Liver (tissue), 8 donors: ENCODE measurements at regions not wholly inside any gene's neighbourhood (a gene's known extent, or its start where the extent isn't known, plus 50 kb on each side); places are given as distances from the start of the nearest gene placed in this dataset.

ENCODE experiments used
- DNase-seq: peaks from one replicate; pipeline ENCODE4 v3.0.0-alpha.2; 2017; ENCODE audit warnings: low spot score
- H3K27ac ChIP-seq, 2 donors: one replicate each; pipeline ENCODE4 v1.7.0; 2013; ENCODE audit warnings: inconsistent platforms in 2 of 2, low read length in 2 of 2, control low read depth in 1 of 2, low read depth in 1 of 2, mild to moderate bottlenecking in 1 of 2
- H3K27me3 ChIP-seq, 4 donors: one replicate each; pipeline versions ENCODE4 v1.6.1 to v1.7.0; 2013; ENCODE audit warnings: low read length in 3 of 4, inconsistent platforms in 1 of 4, mild to moderate bottlenecking in 1 of 4, moderate library complexity in 1 of 4; ENCODE audit not compliant: control insufficient read depth in 4 of 4, insufficient read depth in 4 of 4
- H3K36me3 ChIP-seq, 4 donors: one replicate each; pipeline versions ENCODE4 v1.6.1 to v1.7.0; 2013; ENCODE audit warnings: low read length in 3 of 4, mild to moderate bottlenecking in 3 of 4, low read depth in 1 of 4, moderate library complexity in 1 of 4; ENCODE audit not compliant: control insufficient read depth in 4 of 4, insufficient read depth in 3 of 4
- H3K4me1 ChIP-seq, 4 donors: one replicate each; pipeline versions ENCODE4 v1.6.1 to v1.7.0; 2013; ENCODE audit warnings: low read length in 3 of 4, mild to moderate bottlenecking in 3 of 4, moderate library complexity in 1 of 4; ENCODE audit not compliant: control insufficient read depth in 4 of 4, insufficient read depth in 4 of 4
- H3K4me3 ChIP-seq, 3 donors: one replicate each; pipeline versions ENCODE4 v1.6.1 to v1.7.0; 2013; ENCODE audit warnings: low read length in 3 of 3, control low read depth in 1 of 3, low read depth in 1 of 3, mild to moderate bottlenecking in 1 of 3
- H3K9ac ChIP-seq, 2 donors: one replicate each; pipeline ENCODE4 v1.7.0; 2013; ENCODE audit warnings: low read length in 2 of 2, mild to moderate bottlenecking in 2 of 2, moderate library complexity in 2 of 2, control low read depth in 1 of 2, low read depth in 1 of 2
- H3K9me3 ChIP-seq, 4 donors: one replicate each; pipeline versions ENCODE4 v1.6.1 to v1.7.0; 2013; ENCODE audit warnings: low read length in 3 of 4; ENCODE audit not compliant: control insufficient read depth in 4 of 4
- ATF3 ChIP-seq: IDR thresholded peaks from 2 replicates; pipeline ENCODE4 v1.6.1; 2016; ENCODE audit warnings: antibody characterized with exemption
- CTCF ChIP-seq: fragments of 150-350 bp; IDR thresholded peaks from 2 replicates; pipeline ENCODE4 v1.5.1; 2017; ENCODE audit warnings: improper control_type of control experiment, low read depth, low read length; ENCODE audit not compliant: missing input control
- EGR1 ChIP-seq, 2 donors: IDR thresholded peaks; 2 replicates each; pipeline ENCODE4 v1.6.1; 2016 to 2018; ENCODE audit warnings: antibody characterized with exemption in 2 of 2, low read depth in 2 of 2
- FOXA1 ChIP-seq: IDR thresholded peaks from 2 replicates; pipeline ENCODE4 v1.6.1; 2016; ENCODE audit warnings: antibody characterized with exemption
- GABPA ChIP-seq, 2 donors: IDR thresholded peaks in 1 of 2; conservative IDR thresholded peaks in 1 of 2; 2 replicates each; pipeline ENCODE4 v1.6.1; 2016; ENCODE audit warnings: antibody characterized with exemption in 2 of 2, mild to moderate bottlenecking in 1 of 2, moderate library complexity in 1 of 2
- HNF4A ChIP-seq, 2 donors: conservative IDR thresholded peaks; 2 replicates each; pipeline ENCODE4 v1.6.1; 2016; ENCODE audit warnings: antibody characterized with exemption in 2 of 2, mild to moderate bottlenecking in 2 of 2
- HNF4G ChIP-seq: IDR thresholded peaks from 2 replicates; pipeline ENCODE4 v1.6.1; 2016; ENCODE audit warnings: antibody characterized with exemption
- JUND ChIP-seq, 2 donors: IDR thresholded peaks; 2 replicates each; pipeline ENCODE4 v1.6.1; 2016; ENCODE audit warnings: antibody characterized with exemption in 2 of 2
- MAX ChIP-seq: IDR thresholded peaks from 2 replicates; pipeline ENCODE4 v1.6.1; 2016; ENCODE audit warnings: antibody characterized with exemption
- NR2F2 ChIP-seq: IDR thresholded peaks from 2 replicates; pipeline ENCODE4 v1.6.1; 2016; ENCODE audit warnings: antibody characterized with exemption
- RAD21 ChIP-seq, 2 donors: IDR thresholded peaks; 2 replicates each; pipeline ENCODE4 v1.6.1; 2016; ENCODE audit warnings: antibody characterized with exemption in 2 of 2, mild to moderate bottlenecking in 2 of 2
- RXRA ChIP-seq, 2 donors: IDR thresholded peaks; 2 replicates each; pipeline ENCODE4 v1.6.1; 2017 to 2018; ENCODE audit warnings: antibody characterized with exemption in 2 of 2, mild to moderate bottlenecking in 1 of 2
- SP1 ChIP-seq: IDR thresholded peaks from 2 replicates; pipeline ENCODE4 v1.6.1; 2018; ENCODE audit warnings: antibody characterized with exemption, mild to moderate bottlenecking
- TAF1 ChIP-seq: conservative IDR thresholded peaks from 2 replicates; pipeline ENCODE4 v1.6.1; 2016; ENCODE audit warnings: antibody characterized with exemption, mild to moderate bottlenecking
- YY1 ChIP-seq: IDR thresholded peaks from 2 replicates; pipeline ENCODE4 v1.6.1; 2016; ENCODE audit warnings: antibody characterized with exemption, mild to moderate bottlenecking
- ZBTB33 ChIP-seq: IDR thresholded peaks from 2 replicates; pipeline ENCODE4 v1.6.1; 2016; ENCODE audit warnings: antibody characterized with exemption
- WGBS: extraction: QIAGEN DNeasy Blood & Tissue Kit; methylation state at CpG from one replicate; pipeline ENCODE4 v1.1.7; 2013; 5-methylcytosine and 5-hydroxymethylcytosine counted together
- donor health status: healthy.
- donor health status: healthy.
- donor health status: healthy.
- donor health status: healthy.
- donor health status: healthy.

- Histone ChIP-seq H3K4me1 (no peaks in the 10 kb centered on the region), H3K4me3 (no peak overlapping the region), H3K27ac (no peak overlapping the region), H3K9ac (no peak overlapping the region), H3K36me3 (no peaks in the 10 kb centered on the region), H3K27me3 (no peaks in the 10 kb centered on the region), H3K9me3 (peaks cover 0 to 2% (median 0%) of the 10 kb centered on the region in 4 donors)
- 73% methylated on average over 1 of the region's 1 CpG for WGBS
- TF ChIP-seq ZBTB33, result no peak
- no peak for TF ChIP-seq JUND (IDR thresholded peaks at IDR 0.05)
- TF ChIP-seq RXRA (IDR thresholded peaks at IDR 0.05), result no peak
- TF ChIP-seq TAF1, result no peak
- no peak for TF ChIP-seq CTCF
- no peak for TF ChIP-seq FOXA1
- DNase-seq, result no peak
Measured at GRCh38 chr4:178598672-178599071, 1156.4 kb upstream of the AGA start.

GRCh38 chr4:178599521-178599920 is 1157.3 kb upstream of the AGA start:
- no peaks in the 10 kb centered on the region for H3K36me3 ChIP-seq
- DNase-seq, result no peak
- TF ChIP-seq HNF4G (no peak), RAD21 (IDR thresholded peaks at IDR 0.05) (peak in 1 of 2 donors; percentile 25)

GRCh38 chr4:178602833-178603232 is 1160.6 kb upstream of the AGA start:
- H3K27me3 ChIP-seq, result no peaks in the 10 kb centered on the region
- H3K4me3 ChIP-seq, result no peak overlapping the region
- H3K36me3 ChIP-seq, result no peaks in the 10 kb centered on the region
- 70% methylated on average over 2 of the region's 2 CpGs for WGBS
- H3K27ac ChIP-seq, result no peak overlapping the region
- no peaks in the 10 kb centered on the region for H3K4me1 ChIP-seq
- H3K9ac ChIP-seq, result no peak overlapping the region
- TF ChIP-seq GABPA (IDR thresholded peaks at IDR 0.05 in 1 of 2, conservative IDR thresholded peaks at IDR 0.05 in 1 of 2) (no peak), HNF4A (conservative IDR thresholded peaks at IDR 0.05) (no peak), YY1 (no peak), ATF3 (no peak), JUND (IDR thresholded peaks at IDR 0.05) (no peak), NR2F2 (no peak), EGR1 (IDR thresholded peaks at IDR 0.05; ENCODE audit: low read depth in 2 of 2) (no peak), ZBTB33 (no peak), SP1 (no peak), MAX (no peak), RAD21 (IDR thresholded peaks at IDR 0.05) (no peak), RXRA (IDR thresholded peaks at IDR 0.05) (no peak), HNF4G (no peak)
- peaks cover 0 to 2% (median 0%) of the 10 kb centered on the region in 4 donors for H3K9me3 ChIP-seq
- DNase-seq, result no peak

More at GRCh38 chr4:178599521-178599920, 1157.3 kb upstream of the AGA start:
- Histone ChIP-seq H3K27me3 (no peaks in the 10 kb centered on the region), H3K4me1 (no peaks in the 10 kb centered on the region), H3K9ac (no peak overlapping the region), H3K27ac (no peak overlapping the region), H3K9me3 (peaks cover 0 to 2% (median 0%) of the 10 kb centered on the region in 4 donors), H3K4me3 (no peak overlapping the region)
